T-helper 1 cell treated with Interleukin-12 subunit alpha and Interleukin-12 subunit beta and Interleukin-4 antibody, amounts not matched to agents 30 ng/mL and 1 ng/mL, for 36 hours (primary cell): ENCODE measurements at regions not wholly inside any gene's neighbourhood (a gene's known extent, or its start where the extent isn't known, plus 50 kb on each side); places are given as distances from the start of the nearest gene placed in this dataset.
"Not testable (repeated sequence)": the region's sequence is repeated elsewhere in the genome, so short reads cannot be mapped to it uniquely, and the experiment has no call there.

Source experiments
- intact Hi-C: fragments of 100-400 bp; cut with micrococcal nuclease; formaldehyde crosslinking; loops from one replicate; pipeline ENCODE4 v1.15.1; 2024

- intact Hi-C loops: not testable (repeated sequence)
Measured at GRCh38 chr3:197459571-197459970, 96.2 kb downstream of the BDH1 start.

GRCh38 chr3:197458906-197459470 lies 96.8 kb downstream of the BDH1 start:
- intact Hi-C loops: no loop called here

- intact Hi-C loops: no loop called here
Measured at GRCh38 chr3:197458179-197458707, 97.5 kb downstream of the BDH1 start.

- intact Hi-C loops: loop anchor here (1.0 kb wide), 1 partner anchor 28 kb away; no protein-coding TSS in a partner anchor
Measured at GRCh38 chr3:197456261-197457091, 99.3 kb downstream of the BDH1 start.

- intact Hi-C loops: loop anchor here (1.0 kb wide), 3 partner anchors 157 to 231 kb away; partner anchors contain the start of gene DLG1
Measured at GRCh38 chr3:197454841-197455240, 100.9 kb downstream of the BDH1 start.

- intact Hi-C loops: loop anchor here (1.0 kb wide), 3 partner anchors 156 to 230 kb away; partner anchors contain the start of gene DLG1
Measured at GRCh38 chr3:197454014-197454413, 101.8 kb downstream of the BDH1 start.

- intact Hi-C loops: no loop called here
Measured at GRCh38 chr3:197450810-197451209, 105.0 kb downstream of the BDH1 start.

GRCh38 chr3:197450308-197450707 lies 105.5 kb downstream of the BDH1 start:
- intact Hi-C loops: no loop called here

- intact Hi-C loops: not testable (repeated sequence)
Measured at GRCh38 chr3:197449181-197449580, 106.6 kb downstream of the BDH1 start.

- intact Hi-C loops: not testable (repeated sequence)
Measured at GRCh38 chr3:197447781-197448180, 108.0 kb downstream of the BDH1 start.

- intact Hi-C loops: no loop called here
Measured at GRCh38 chr3:197447057-197447456, 108.7 kb downstream of the BDH1 start.

GRCh38 chr3:197446700-197447056 lies 109.1 kb downstream of the BDH1 start:
- intact Hi-C loops: no loop called here

- intact Hi-C loops: no loop called here
Measured at GRCh38 chr3:197445896-197446699, 109.7 kb downstream of the BDH1 start.

- intact Hi-C loops: no loop called here
Measured at GRCh38 chr3:197444793-197445379, 110.9 kb downstream of the BDH1 start.

- intact Hi-C loops: no loop called here
Measured at GRCh38 chr3:197443506-197443905, 112.3 kb downstream of the BDH1 start.

- intact Hi-C loops: no loop called here
Measured at GRCh38 chr3:197440717-197441303, 115.0 kb downstream of the BDH1 start.

- intact Hi-C loops: no loop called here
Measured at GRCh38 chr3:197438906-197439305, 116.9 kb downstream of the BDH1 start.

- intact Hi-C loops: no loop called here
Measured at GRCh38 chr3:197435426-197435825, 120.3 kb downstream of the BDH1 start.

- intact Hi-C loops: no loop called here
Measured at GRCh38 chr3:197434830-197435229, 120.9 kb downstream of the BDH1 start.

GRCh38 chr3:197432384-197433127 lies 123.2 kb downstream of the BDH1 start:
- intact Hi-C loops: no loop called here
